Stimulated activated CD4-positive, alpha-beta T cell treated with anti-CD3 and anti-CD28 coated beads, Interleukin-12 subunit alpha, Interleukin-12 subunit beta, amount 100 ng/mL, for 24 hours (primary cell): ENCODE measurements at regions not wholly inside any gene's neighbourhood (a gene's known extent, or its start where the extent isn't known, plus 50 kb on each side); places are given as distances from the start of the nearest gene placed in this dataset.

Source experiments
- DNase-seq, 2 experiments: peaks; one replicate each; pipeline ENCODE4 v3.0.0-alpha.2; 2020; ENCODE audit warnings: low read depth in 2 of 2

- DNase-seq = no peak
These were observed 134.7 kb upstream of the MGAT5 start for GRCh38 chr2:134119117-134119712.

- peak; percentile 72 to 80 for DNase-seq
These were observed 134.0 kb upstream of the MGAT5 start for GRCh38 chr2:134119713-134120405.

- no peak for DNase-seq
These were observed 133.5 kb upstream of the MGAT5 start for GRCh38 chr2:134120406-134120732.

GRCh38 chr2:134120733-134121630 is 132.9 kb upstream of the MGAT5 start:
- peak; percentile 39 to 52 for DNase-seq

GRCh38 chr2:134122610-134123009 is 131.3 kb upstream of the MGAT5 start:
- DNase-seq = no peak

- no peak for DNase-seq
These were observed 130.5 kb upstream of the MGAT5 start for GRCh38 chr2:134123332-134123731.

- DNase-seq = no peak
These were observed 129.7 kb upstream of the MGAT5 start for GRCh38 chr2:134124047-134124753.

GRCh38 chr2:134127496-134127895 is 126.4 kb upstream of the MGAT5 start:
- DNase-seq = peak; percentile 47 to 60

GRCh38 chr2:134128746-134129145 is 125.1 kb upstream of the MGAT5 start:
- DNase-seq = no peak

- no peak for DNase-seq
These were observed 123.9 kb upstream of the MGAT5 start for GRCh38 chr2:134129900-134130537.

GRCh38 chr2:134131681-134132489 is 122.0 kb upstream of the MGAT5 start:
- no peak for DNase-seq

- DNase-seq = no peak
These were observed 121.4 kb upstream of the MGAT5 start for GRCh38 chr2:134132490-134132857.

GRCh38 chr2:134133622-134134312 is 120.1 kb upstream of the MGAT5 start:
- no peak for DNase-seq

GRCh38 chr2:134134313-134134706 is 119.6 kb upstream of the MGAT5 start:
- DNase-seq = no peak

- DNase-seq = no peak
These were observed 119.0 kb upstream of the MGAT5 start for GRCh38 chr2:134134827-134135226.

- no peak for DNase-seq
These were observed 118.1 kb upstream of the MGAT5 start for GRCh38 chr2:134135793-134136192.

- DNase-seq = no peak
These were observed 117.1 kb upstream of the MGAT5 start for GRCh38 chr2:134136731-134137130.

GRCh38 chr2:134137182-134137611 is 116.7 kb upstream of the MGAT5 start:
- DNase-seq = no peak

- DNase-seq = no peak
These were observed 115.8 kb upstream of the MGAT5 start for GRCh38 chr2:134138115-134138514.

- DNase-seq = no peak
These were observed 114.3 kb upstream of the MGAT5 start for GRCh38 chr2:134139611-134140010.
